GM12874 (cell line): ENCODE measurements at regions not wholly inside any gene's neighbourhood (a gene's known extent, or its start where the extent isn't known, plus 50 kb on each side); places are given as distances from the start of the nearest gene placed in this dataset.

ENCODE experiments used
- CTCF ChIP-seq: IDR thresholded peaks from 2 replicates; pipeline ENCODE4 v1.5.1; 2011; ENCODE audit warnings: low read depth, mild to moderate bottlenecking, control low read depth, low read length, moderate library complexity; ENCODE audit not compliant: insufficient read depth

GRCh38 chr2:236748801-236749200, 179.2 kb downstream of the ACKR3 start:
- no peak for TF ChIP-seq CTCF

GRCh38 chr2:236749346-236749745, 179.7 kb downstream of the ACKR3 start:
- no peak for TF ChIP-seq CTCF

- no peak for TF ChIP-seq CTCF
These were observed 182.5 kb downstream of the ACKR3 start for GRCh38 chr2:236752096-236752495.

- no peak for TF ChIP-seq CTCF
These were observed 184.1 kb downstream of the ACKR3 start for GRCh38 chr2:236753606-236754270.

- no peak for TF ChIP-seq CTCF
These were observed 184.8 kb downstream of the ACKR3 start for GRCh38 chr2:236754271-236754944.

GRCh38 chr2:236755278-236755840, 185.7 kb downstream of the ACKR3 start:
- TF ChIP-seq CTCF, result no peak

GRCh38 chr2:236758406-236758805, 188.8 kb downstream of the ACKR3 start:
- TF ChIP-seq CTCF, result no peak
